ENCODE measurements at regions not wholly inside any gene's neighbourhood (a gene's known extent, or its start where the extent isn't known, plus 50 kb on each side); places are given as distances from the start of the nearest gene placed in this dataset.
A peak's percentile ranks its signal among the peaks of the same experiment; 100 is the strongest.

- TF ChIP-seq CTCF (IDR thresholded peaks at IDR 0.05) (no peak), EZH2phosphoT487 (IDR thresholded peaks at IDR 0.05) (no peak)
- no peaks in the 10 kb centered on the region for H3F3A ChIP-seq (ENCODE audit: low read depth)
- H3K4me3 ChIP-seq: no peak overlapping the region
- no peaks in the 10 kb centered on the region for H3K36me3 ChIP-seq
- peaks cover 3% of the 10 kb centered on the region for H3K9me3 Mint-ChIP-seq
- H3K4me1 ChIP-seq: no peaks in the 10 kb centered on the region
- no peak overlapping the region for H3K4me3 Mint-ChIP-seq
- H2AFZ ChIP-seq (replicated peaks): no peak overlapping the region
- H3K27ac Mint-ChIP-seq: no peak overlapping the region
- H4K20me1 ChIP-seq (ENCODE audit: low read depth): no peaks in the 10 kb centered on the region
- no peaks in the 10 kb centered on the region for H3K36me3 Mint-ChIP-seq
- no peak overlapping the region for H3K27ac ChIP-seq
- H3K9ac ChIP-seq: no peak overlapping the region
- no peaks in the 10 kb centered on the region for H3K4me1 Mint-ChIP-seq
- DNase-seq (ENCODE audit: low spot score): no peak
- no peaks in the 10 kb centered on the region for H3K27me3 Mint-ChIP-seq (ENCODE audit: insufficient read depth, low read depth)
- H3K79me2 ChIP-seq (ENCODE audit: low read depth): no peaks in the 10 kb centered on the region
- no peaks in the 10 kb centered on the region for H3K9me3 ChIP-seq (ENCODE audit: low read depth)
- H3K4me2 ChIP-seq: no peak overlapping the region
- H3K27me3 ChIP-seq: no peaks in the 10 kb centered on the region
Observed at GRCh38 chr21:38605236-38605635, 107.0 kb upstream of the ERG start.

- no peak overlapping the region for H3K9ac ChIP-seq
- Mint-ChIP-seq H3K9me3 (peaks cover 3% of the 10 kb centered on the region), H3K27me3 (ENCODE audit: insufficient read depth, low read depth) (peaks cover 9% of the 10 kb centered on the region), H3K27ac (no peak overlapping the region), H3K4me3 (no peak overlapping the region), H3K4me1 (no peaks in the 10 kb centered on the region), H3K36me3 (no peaks in the 10 kb centered on the region)
- H3K27me3 ChIP-seq: no peaks in the 10 kb centered on the region
- H3K4me3 ChIP-seq: no peak overlapping the region
- no peak overlapping the region for H2AFZ ChIP-seq (replicated peaks)
- H4K20me1 ChIP-seq (ENCODE audit: low read depth): no peaks in the 10 kb centered on the region
- H3K4me2 ChIP-seq: no peak overlapping the region
- H3K9me3 ChIP-seq (ENCODE audit: low read depth): no peaks in the 10 kb centered on the region
- no peak for TF ChIP-seq EZH2phosphoT487 (IDR thresholded peaks at IDR 0.05)
- no peak for TF ChIP-seq EZH2 (IDR thresholded peaks at IDR 0.05)
- TF ChIP-seq CTCF (IDR thresholded peaks at IDR 0.05): no peak
- no peak for DNase-seq (ENCODE audit: low spot score)
- no peaks in the 10 kb centered on the region for H3K36me3 ChIP-seq
- H3K27ac ChIP-seq: no peak overlapping the region
- H3K79me2 ChIP-seq (ENCODE audit: low read depth): no peaks in the 10 kb centered on the region
- H3F3A ChIP-seq (ENCODE audit: low read depth): no peaks in the 10 kb centered on the region
- H3K4me1 ChIP-seq: no peaks in the 10 kb centered on the region
Observed at GRCh38 chr21:38609580-38609979, 111.3 kb upstream of the ERG start.

GRCh38 chr21:38610623-38611251 is 112.5 kb upstream of the ERG start:
- H3K9me3 ChIP-seq (ENCODE audit: low read depth): no peaks in the 10 kb centered on the region
- H3F3A ChIP-seq (ENCODE audit: low read depth): no peaks in the 10 kb centered on the region
- H3K4me1 ChIP-seq: no peaks in the 10 kb centered on the region
- no peak overlapping the region for H3K4me3 Mint-ChIP-seq
- H3K4me2 ChIP-seq: no peak overlapping the region
- TF ChIP-seq EZH2 (IDR thresholded peaks at IDR 0.05): no peak
- TF ChIP-seq CTCF (IDR thresholded peaks at IDR 0.05): no peak
- no peak for TF ChIP-seq EZH2phosphoT487 (IDR thresholded peaks at IDR 0.05)
- H3K27ac ChIP-seq: no peak overlapping the region
- peaks cover 3% of the 10 kb centered on the region for H3K9me3 Mint-ChIP-seq
- no peak overlapping the region for H3K9ac ChIP-seq
- no peak overlapping the region for H2AFZ ChIP-seq (replicated peaks)
- no peaks in the 10 kb centered on the region for H3K79me2 ChIP-seq (ENCODE audit: low read depth)
- H3K27me3 Mint-ChIP-seq (ENCODE audit: insufficient read depth, low read depth): peaks cover 9% of the 10 kb centered on the region
- no peaks in the 10 kb centered on the region for H4K20me1 ChIP-seq (ENCODE audit: low read depth)
- no peaks in the 10 kb centered on the region for H3K4me1 Mint-ChIP-seq
- no peaks in the 10 kb centered on the region for H3K36me3 Mint-ChIP-seq
- H3K4me3 ChIP-seq: no peak overlapping the region
- H3K27me3 ChIP-seq: no peaks in the 10 kb centered on the region
- no peaks in the 10 kb centered on the region for H3K36me3 ChIP-seq
- DNase-seq (ENCODE audit: low spot score): no peak
- H3K27ac Mint-ChIP-seq: peak overlapping the region; percentile 67
